ENCODE measurements at regions not wholly inside any gene's neighbourhood (a gene's known extent, or its start where the extent isn't known, plus 50 kb on each side); places are given as distances from the start of the nearest gene placed in this dataset.

DNA sequence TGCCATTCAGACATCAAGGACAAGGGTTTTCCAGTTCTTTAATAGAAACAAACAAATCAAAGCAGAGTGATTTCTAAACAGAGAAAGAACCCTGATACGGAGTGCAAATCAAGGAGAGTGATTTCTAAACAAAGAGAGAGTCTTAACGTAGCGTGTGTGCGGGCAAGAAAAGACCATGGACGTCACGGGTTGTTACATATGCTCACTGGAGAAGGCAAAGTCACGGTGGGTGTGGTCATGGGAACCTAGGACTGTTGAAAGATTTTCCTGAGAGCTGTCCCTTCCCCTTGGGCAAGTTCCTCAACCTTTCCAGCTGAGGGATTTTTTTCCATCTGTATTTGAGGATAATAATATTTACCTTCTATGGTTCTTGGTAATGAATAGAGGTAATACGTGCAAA, 95.0 kb upstream of the SLC34A2 start:
- TF ChIP-seq, protein P1, sequence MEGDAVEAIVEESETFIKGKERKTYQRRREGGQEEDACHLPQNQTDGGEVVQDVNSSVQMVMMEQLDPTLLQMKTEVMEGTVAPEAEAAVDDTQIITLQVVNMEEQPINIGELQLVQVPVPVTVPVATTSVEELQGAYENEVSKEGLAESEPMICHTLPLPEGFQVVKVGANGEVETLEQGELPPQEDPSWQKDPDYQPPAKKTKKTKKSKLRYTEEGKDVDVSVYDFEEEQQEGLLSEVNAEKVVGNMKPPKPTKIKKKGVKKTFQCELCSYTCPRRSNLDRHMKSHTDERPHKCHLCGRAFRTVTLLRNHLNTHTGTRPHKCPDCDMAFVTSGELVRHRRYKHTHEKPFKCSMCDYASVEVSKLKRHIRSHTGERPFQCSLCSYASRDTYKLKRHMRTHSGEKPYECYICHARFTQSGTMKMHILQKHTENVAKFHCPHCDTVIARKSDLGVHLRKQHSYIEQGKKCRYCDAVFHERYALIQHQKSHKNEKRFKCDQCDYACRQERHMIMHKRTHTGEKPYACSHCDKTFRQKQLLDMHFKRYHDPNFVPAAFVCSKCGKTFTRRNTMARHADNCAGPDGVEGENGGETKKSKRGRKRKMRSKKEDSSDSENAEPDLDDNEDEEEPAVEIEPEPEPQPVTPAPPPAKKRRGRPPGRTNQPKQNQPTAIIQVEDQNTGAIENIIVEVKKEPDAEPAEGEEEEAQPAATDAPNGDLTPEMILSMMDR (IDR thresholded peaks at IDR 0.05) = no peak
- no peak for TF ChIP-seq POLR2A (IDR thresholded peaks at IDR 0.05)

Data from ovary (tissue), 3 donors.